IMR-90 (cell line): ENCODE measurements at regions not wholly inside any gene's neighbourhood (a gene's known extent, or its start where the extent isn't known, plus 50 kb on each side); places are given as distances from the start of the nearest gene placed in this dataset.

ENCODE experiments used
- ATAC-seq: fragments of 200-7000 bp; cut with Tn5 transposase; 2 replicates; pipeline ENCODE4 v1.9.1; 2020; ENCODE audit warnings: low read depth, mild to moderate bottlenecking, moderate library complexity
- BruUV-seq: library from RNA; stranded (reverse); fragments of 400-500 nt; replicated peaks from 2 replicates; lab custom pipeline; 2021; lab: Mats Ljungman, UMichigan
- CTCF ChIA-PET: fragments of 300-600 bp; formaldehyde crosslinking; extraction: SDS; loops from one replicate; lab custom pipeline; 2021; ENCODE audit warnings: antibody characterized with exemption; lab: Yijun Ruan, JAX
- POLR2A ChIA-PET: fragments of 300-600 bp; sonication (Branson Sonifier 250); formaldehyde crosslinking; loops from one replicate; lab custom pipeline; 2022; ENCODE audit warnings: antibody characterized with exemption; ENCODE audit not compliant: unreplicated experiment; lab: Charles Lee
- DNase-seq: peaks from one replicate; pipeline ENCODE4 v3.0.0; 2013
- H2AFZ ChIP-seq: replicated peaks from 2 replicates; pipeline ENCODE3; 2013; ENCODE audit warnings: low read length, mild to moderate bottlenecking; ENCODE audit not compliant: poor library complexity
- H2AK5ac ChIP-seq: 2 replicates; pipeline ENCODE4 v1.6.1; 2013; ENCODE audit warnings: low read depth, low read length, inconsistent platforms
- H2AK9ac ChIP-seq: replicated peaks from 2 replicates; pipeline ENCODE3; 2013; ENCODE audit warnings: mild to moderate bottlenecking, low read depth, low read length, moderate library complexity; ENCODE audit not compliant: poor library complexity
- H2BK120ac ChIP-seq: 2 replicates; pipeline ENCODE4 v1.6.1; 2013; ENCODE audit warnings: low read depth, low read length, inconsistent platforms
- H2BK15ac ChIP-seq: 3 replicates; pipeline ENCODE4 v1.6.1; 2013; ENCODE audit warnings: low read depth, low read length, inconsistent platforms
- H2BK20ac ChIP-seq: 2 replicates; pipeline ENCODE4 v1.6.1; 2013; ENCODE audit warnings: low read depth, mild to moderate bottlenecking, inconsistent platforms, low read length, moderate library complexity
- H2BK5ac ChIP-seq: 2 replicates; pipeline ENCODE4 v1.6.1; 2013; ENCODE audit warnings: mild to moderate bottlenecking, low read depth, low read length, inconsistent platforms; ENCODE audit not compliant: poor library complexity, severe bottlenecking
- H3K14ac ChIP-seq: replicated peaks from 2 replicates; pipeline ENCODE4 v1.6.1; 2013; ENCODE audit warnings: low read depth, low read length, inconsistent platforms
- H3K18ac ChIP-seq: 2 replicates; pipeline ENCODE4 v1.6.1; 2013; ENCODE audit warnings: low read depth, low read length, control low read depth
- H3K23ac ChIP-seq: 2 replicates; pipeline ENCODE4 v1.6.1; 2013; ENCODE audit warnings: low read depth, low read length, inconsistent platforms
- H3K27ac ChIP-seq: 2 replicates; pipeline ENCODE4 v1.5.1; 2013; ENCODE audit warnings: mild to moderate bottlenecking, control low read depth, low read length; ENCODE audit not compliant: insufficient read depth
- H3K27me3 ChIP-seq: 2 replicates; pipeline ENCODE4 v1.6.1; 2013; ENCODE audit warnings: low read length; ENCODE audit not compliant: control insufficient read depth, insufficient read depth
- H3K36me3 ChIP-seq: 2 replicates; pipeline ENCODE4 v1.6.1; 2013; ENCODE audit warnings: low read length, mixed read lengths; ENCODE audit not compliant: control insufficient read depth, insufficient read depth
- H3K4ac ChIP-seq: 2 replicates; pipeline ENCODE4 v1.6.1; 2013; ENCODE audit warnings: low read depth, low read length, inconsistent platforms
- H3K4me1 ChIP-seq: 2 replicates; pipeline ENCODE4 v1.6.1; 2013; ENCODE audit warnings: low read length, mixed read lengths; ENCODE audit not compliant: control insufficient read depth, insufficient read depth
- H3K4me2 ChIP-seq: 2 replicates; pipeline ENCODE4 v1.6.1; 2013; ENCODE audit warnings: low read depth, mild to moderate bottlenecking, control low read depth, low read length, moderate library complexity
- H3K4me3 ChIP-seq: 2 replicates; pipeline ENCODE4 v1.5.1; 2013; ENCODE audit warnings: low read depth, mild to moderate bottlenecking, control low read depth, low read length, moderate library complexity; ENCODE audit not compliant: insufficient read depth
- H3K56ac ChIP-seq: 2 replicates; pipeline ENCODE4 v1.6.1; 2013; ENCODE audit warnings: low read length, inconsistent platforms; ENCODE audit not compliant: insufficient read depth; ENCODE audit errors: extremely low read depth
- H3K79me1 ChIP-seq, 2 experiments: 2 replicates each; pipeline ENCODE4 v1.6.1; 2013; ENCODE audit warnings: low read length in 2 of 2, inconsistent platforms in 1 of 2, low read depth in 1 of 2
- H3K9ac ChIP-seq: 2 replicates; pipeline ENCODE4 v1.6.1; 2013; ENCODE audit warnings: low read depth, low read length, control low read depth
- H3K9me1 ChIP-seq: 2 replicates; pipeline ENCODE4 v1.6.1; 2013; ENCODE audit warnings: low read length, inconsistent platforms; ENCODE audit not compliant: insufficient read depth
- H3K9me3 ChIP-seq: 2 replicates; pipeline ENCODE4 v1.6.1; 2013; ENCODE audit warnings: low read length; ENCODE audit not compliant: control insufficient read depth, insufficient read depth
- H4K20me1 ChIP-seq: 2 replicates; pipeline ENCODE4 v1.6.1; 2013; ENCODE audit warnings: low read length, inconsistent platforms; ENCODE audit not compliant: insufficient read depth
- H4K5ac ChIP-seq: 2 replicates; pipeline ENCODE4 v1.6.1; 2013; ENCODE audit warnings: mild to moderate bottlenecking, low read depth, low read length, control low read depth
- H4K8ac ChIP-seq, 2 experiments: 2 replicates each; pipeline ENCODE4 v1.6.1; 2013; ENCODE audit warnings: low read depth in 2 of 2, low read length in 2 of 2, control low read depth in 1 of 2, inconsistent platforms in 1 of 2
- H4K91ac ChIP-seq: 2 replicates; pipeline ENCODE4 v1.6.1; 2013; ENCODE audit warnings: low read depth, low read length, inconsistent platforms; ENCODE audit not compliant: insufficient read depth
- BHLHE40 ChIP-seq: fragments of 150-350 bp; IDR thresholded peaks from 2 replicates; pipeline ENCODE4 v1.6.1; 2016; ENCODE audit warnings: mild to moderate bottlenecking, low read depth, low read length
- CEBPB ChIP-seq: IDR thresholded peaks from 2 replicates; pipeline ENCODE4 v1.6.1; 2012; ENCODE audit warnings: low read depth, low read length, improper control_type of control experiment
- CHD1 ChIP-seq: IDR thresholded peaks from 2 replicates; pipeline ENCODE4 v1.6.1; 2012; ENCODE audit warnings: low read depth, low read length, improper control_type of control experiment
- CTCF ChIP-seq: conservative IDR thresholded peaks from 2 replicates; pipeline ENCODE4 v1.5.1; 2012; ENCODE audit warnings: mild to moderate bottlenecking, low read depth, low read length, improper control_type of control experiment
- ELK1 ChIP-seq: fragments of 150-350 bp; IDR thresholded peaks from 2 replicates; pipeline ENCODE4 v1.6.1; 2016; ENCODE audit warnings: low read depth, mild to moderate bottlenecking, low read length, moderate library complexity, borderline replicate concordance
- FOS ChIP-seq: fragments of 150-350 bp; IDR thresholded peaks from 2 replicates; pipeline ENCODE4 v1.6.1; 2016; ENCODE audit warnings: low read depth, low read length
- MAFK ChIP-seq: IDR thresholded peaks from 2 replicates; pipeline ENCODE4 v1.6.1; 2012; ENCODE audit warnings: low read depth, low read length, improper control_type of control experiment
- MAZ ChIP-seq: IDR thresholded peaks from 2 replicates; pipeline ENCODE4 v1.6.1; 2012; ENCODE audit warnings: low read depth, mild to moderate bottlenecking, low read length, improper control_type of control experiment, moderate library complexity, borderline replicate concordance
- MXI1 ChIP-seq: IDR thresholded peaks from 2 replicates; pipeline ENCODE4 v1.6.1; 2012; ENCODE audit warnings: low read depth, mild to moderate bottlenecking, low read length, moderate library complexity, borderline replicate concordance
- NFE2L2 ChIP-seq: fragments of 150-350 bp; IDR thresholded peaks from 2 replicates; pipeline ENCODE4 v1.6.1; 2016; ENCODE audit warnings: low read depth, mild to moderate bottlenecking, low read length
- POLR2A ChIP-seq: IDR thresholded peaks from 2 replicates; pipeline ENCODE4 v1.6.1; 2012; ENCODE audit warnings: mild to moderate bottlenecking, low read depth, low read length
- RAD21 ChIP-seq: IDR thresholded peaks from 2 replicates; pipeline ENCODE4 v1.6.1; 2012; ENCODE audit warnings: low read length, improper control_type of control experiment
- RCOR1 ChIP-seq: IDR thresholded peaks from 2 replicates; pipeline ENCODE4 v1.6.1; 2012; ENCODE audit warnings: mild to moderate bottlenecking, low read length, improper control_type of control experiment; ENCODE audit not compliant: insufficient replicate concordance
- RFX5 ChIP-seq: IDR thresholded peaks from 2 replicates; pipeline ENCODE4 v1.8.0; 2012; ENCODE audit warnings: low read depth, mild to moderate bottlenecking, low read length, moderate library complexity
- SMC3 ChIP-seq: fragments of 150-350 bp; IDR thresholded peaks from 2 replicates; pipeline ENCODE4 v1.6.1; 2016; ENCODE audit warnings: low read depth, mild to moderate bottlenecking, antibody characterized with exemption, low read length, moderate library complexity
- USF2 ChIP-seq: fragments of 150-350 bp; IDR thresholded peaks from 2 replicates; pipeline ENCODE4 v1.6.1; 2017; ENCODE audit warnings: mild to moderate bottlenecking, antibody characterized with exemption, low read length, low read depth
- WGBS, 2 experiments: methylation state at CpG; one replicate each; pipeline versions ENCODE4 v1.1.5 to v1.1.7; 2013; ENCODE audit warnings: missing lambda C conversion rate in 2 of 2; ENCODE audit not compliant: insufficient read length in 1 of 2; ENCODE audit errors: extremely low coverage in 2 of 2; 5-methylcytosine and 5-hydroxymethylcytosine counted together
- dilution Hi-C: fragments of 300-500 bp; cut with HindIII; formaldehyde crosslinking; loops from one replicate; pipeline ENCODE4 v1.14.3; 2018; ENCODE audit warnings: low sequenced_read_pairs; ENCODE audit not compliant: unreplicated experiment
- in situ Hi-C: fragments of 300-500 bp; cut with MboI; formaldehyde crosslinking; loops from 3 replicates; pipeline ENCODE4 v1.14.3; 2019; ENCODE audit warnings: low sequenced_read_pairs, inconsistent platforms, mixed read lengths
- intact Hi-C: fragments of 100-400 bp; cut with micrococcal nuclease; formaldehyde crosslinking; loops from 2 replicates; pipeline ENCODE4 v1.10.0; 2022

GRCh38 chr2:79292958-79293315 is 133.4 kb upstream of the REG3A start:
- in situ Hi-C loops = no loop called here
- no peaks in the 10 kb centered on the region for H3K27me3 ChIP-seq
- H2BK15ac ChIP-seq = no peak overlapping the region
- H3K4ac ChIP-seq = no peak overlapping the region
- H4K91ac ChIP-seq = no peak overlapping the region
- no peak overlapping the region for H2BK120ac ChIP-seq
- H3K9me3 ChIP-seq = peaks cover 6% of the 10 kb centered on the region
- no peak overlapping the region for H4K5ac ChIP-seq
- H3K4me2 ChIP-seq = no peak overlapping the region
- H3K4me1 ChIP-seq = no peaks in the 10 kb centered on the region
- H2AFZ ChIP-seq = no peak overlapping the region
- H3K36me3 ChIP-seq = no peaks in the 10 kb centered on the region
- ATAC-seq (no peak), DNase-seq (no peak)
- H4K8ac ChIP-seq = no peak overlapping the region
- WGBS, 2 experiments = no CpG with 5 or more reads among the region's 1 CpG
- no peak overlapping the region for H3K18ac ChIP-seq
- no peaks in the 10 kb centered on the region for H3K79me1 ChIP-seq
- H3K23ac ChIP-seq = no peak overlapping the region
- H2AK5ac ChIP-seq = no peak overlapping the region
- intact Hi-C loops = no loop called here
- ChIA-PET POLR2A (no interaction called here), CTCF (no interaction called here)
- no peak overlapping the region for H3K4me3 ChIP-seq
- H3K27ac ChIP-seq = no peak overlapping the region
- H4K20me1 ChIP-seq = no peaks in the 10 kb centered on the region
- H3K14ac ChIP-seq = no peak overlapping the region
- H3K9ac ChIP-seq = no peak overlapping the region
- dilution Hi-C loops = no loop called here
- H3K56ac ChIP-seq = no peak overlapping the region
- no TSS peak for BruUV-seq
- TF ChIP-seq MXI1 (no peak), CEBPB (no peak), CHD1 (no peak), RAD21 (no peak), CTCF (no peak), USF2 (no peak), POLR2A (no peak), MAZ (no peak), MAFK (no peak), BHLHE40 (no peak), NFE2L2 (no peak), RCOR1 (no peak), RFX5 (no peak), SMC3 (no peak), ELK1 (no peak), FOS (no peak)
- no peak overlapping the region for H2BK5ac ChIP-seq
- no peak overlapping the region for H2AK9ac ChIP-seq
- no peak overlapping the region for H2BK20ac ChIP-seq
- no peaks in the 10 kb centered on the region for H3K9me1 ChIP-seq
